ENCODE measurements at regions not wholly inside any gene's neighbourhood (a gene's known extent, or its start where the extent isn't known, plus 50 kb on each side); places are given as distances from the start of the nearest gene placed in this dataset.

DNA sequence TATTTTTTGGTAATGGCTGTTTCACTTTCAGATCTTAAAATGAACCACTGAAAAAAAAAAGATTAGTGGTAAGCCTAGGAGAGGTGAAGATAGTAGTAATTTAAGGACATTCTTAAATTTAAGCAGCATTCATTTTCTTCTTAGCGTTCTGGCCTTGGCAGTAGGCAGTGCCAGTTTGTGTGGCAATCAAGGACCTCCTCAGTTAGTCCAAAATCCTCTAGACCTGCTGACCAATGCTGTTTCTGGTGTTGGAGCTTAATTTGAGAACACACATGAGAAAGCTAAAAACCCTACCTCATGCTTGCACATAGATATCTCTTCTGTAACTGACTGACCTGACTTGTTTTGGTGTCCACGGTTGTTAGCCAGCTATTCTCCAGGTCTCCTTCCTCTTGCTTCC lies 219.8 kb upstream of the RGS6 start:
- Histone ChIP-seq H3K27ac (ENCODE audit: low read depth, low read length) (peak overlapping the region; percentile 94), H3K79me2 (ENCODE audit: control insufficient read depth, insufficient read depth, low read length, unreplicated experiment) (peaks cover 9% of the 10 kb centered on the region), H2AFZ (ENCODE audit: low read length, unreplicated experiment) (no peak overlapping the region), H3K4me1 (ENCODE audit: control insufficient read depth, insufficient read depth, low read length, unreplicated experiment) (peaks cover 61% of the 10 kb centered on the region), H3K36me3 (ENCODE audit: insufficient read depth, low read length) (peaks cover 7% of the 10 kb centered on the region; the same call in 1 of the 2 replicates), H3K27me3 (ENCODE audit: insufficient read depth, low read length) (no peaks in the 10 kb centered on the region), H3K4me3 (ENCODE audit: low read depth, low read length) (peak overlapping the region; percentile 40; the same call in 1 of the 2 replicates)

DNA sequence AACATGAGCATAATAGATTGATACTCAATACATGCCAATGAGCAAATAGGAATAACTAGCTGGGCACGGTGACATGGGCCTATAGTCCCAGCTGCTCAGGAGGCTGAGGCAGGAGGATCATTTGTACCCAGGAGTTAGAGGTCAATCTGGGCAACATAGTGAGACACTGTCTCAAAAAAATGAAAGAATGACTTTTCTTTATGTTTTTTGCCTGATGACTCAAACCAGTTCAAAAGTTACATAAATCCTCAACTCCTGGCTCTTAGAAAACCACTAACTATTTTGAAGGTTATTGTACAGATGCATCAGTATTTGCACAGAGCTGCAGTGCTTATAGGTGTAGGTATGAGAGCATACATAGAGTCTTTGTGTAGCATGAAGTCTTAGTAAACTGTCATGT lies 219.2 kb upstream of the RGS6 start:
- no peaks in the 10 kb centered on the region for H3K27me3 ChIP-seq (ENCODE audit: insufficient read depth, low read length)
- H3K4me3 ChIP-seq (ENCODE audit: low read depth, low read length) = peak overlapping the region; percentile 2; the same call in 1 of the 2 replicates
- peak overlapping the region; percentile 94 for H3K27ac ChIP-seq (ENCODE audit: low read depth, low read length)
- peaks cover 61% of the 10 kb centered on the region for H3K4me1 ChIP-seq (ENCODE audit: control insufficient read depth, insufficient read depth, low read length, unreplicated experiment)
- no peak overlapping the region for H2AFZ ChIP-seq (ENCODE audit: low read length, unreplicated experiment)
- H3K79me2 ChIP-seq (ENCODE audit: control insufficient read depth, insufficient read depth, low read length, unreplicated experiment) = peaks cover 9% of the 10 kb centered on the region
- peaks cover 7% of the 10 kb centered on the region; the same call in 1 of the 2 replicates for H3K36me3 ChIP-seq (ENCODE audit: insufficient read depth, low read length)

DNA sequence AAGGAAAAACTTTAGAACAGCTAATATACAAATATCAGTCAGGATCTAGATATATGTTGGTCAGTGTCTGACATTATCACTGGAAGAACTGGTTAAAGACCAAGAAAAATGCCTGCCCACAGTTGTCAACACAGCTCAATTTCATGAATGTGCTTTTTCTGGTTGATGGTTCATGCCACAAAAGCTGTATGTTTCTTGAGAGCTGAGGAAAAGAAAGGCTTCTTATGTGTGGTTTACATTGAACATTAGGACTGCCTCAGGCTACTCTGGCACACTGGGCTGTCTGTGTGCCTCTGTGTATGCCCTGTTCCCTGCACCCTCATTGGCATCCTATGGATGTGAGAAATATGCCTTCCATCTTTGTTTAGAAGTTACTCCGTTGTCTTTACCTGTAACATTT lies 218.8 kb upstream of the RGS6 start:
- Histone ChIP-seq H3K4me1 (ENCODE audit: control insufficient read depth, insufficient read depth, low read length, unreplicated experiment) (peaks cover 61% of the 10 kb centered on the region), H3K27me3 (ENCODE audit: insufficient read depth, low read length) (no peaks in the 10 kb centered on the region), H3K27ac (ENCODE audit: low read depth, low read length) (peak overlapping the region; percentile 94), H2AFZ (ENCODE audit: low read length, unreplicated experiment) (no peak overlapping the region), H3K79me2 (ENCODE audit: control insufficient read depth, insufficient read depth, low read length, unreplicated experiment) (peaks cover 9% of the 10 kb centered on the region), H3K4me3 (ENCODE audit: low read depth, low read length) (peak overlapping the region; percentile 2; the same call in 1 of the 2 replicates), H3K36me3 (ENCODE audit: insufficient read depth, low read length) (peaks cover 7% of the 10 kb centered on the region; the same call in 1 of the 2 replicates)

DNA sequence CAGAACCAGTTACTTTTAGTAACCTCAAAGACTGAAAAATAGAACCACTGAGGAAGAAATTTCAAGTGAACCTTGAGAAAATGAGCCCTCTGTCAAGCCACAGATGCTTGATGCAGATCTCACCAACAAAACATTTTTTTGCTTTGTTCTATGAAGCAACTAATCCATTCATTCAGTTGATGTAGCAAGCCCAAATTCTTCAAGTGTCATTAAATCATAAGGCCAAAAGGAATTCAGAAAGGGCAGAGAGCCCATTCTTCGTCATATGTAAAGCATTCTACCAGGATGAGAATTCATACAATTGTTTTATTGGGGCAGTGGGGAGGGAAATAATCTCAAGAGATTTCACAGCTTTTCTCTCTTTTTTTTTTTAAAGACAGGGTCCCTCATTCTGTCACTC lies 218.0 kb upstream of the RGS6 start:
- H3K27ac ChIP-seq (ENCODE audit: low read depth, low read length) = peak overlapping the region; percentile 94
- no peak overlapping the region; the same call in 1 of the 2 replicates for H3K4me3 ChIP-seq (ENCODE audit: low read depth, low read length)
- no peaks in the 10 kb centered on the region for H3K27me3 ChIP-seq (ENCODE audit: insufficient read depth, low read length)
- H3K4me1 ChIP-seq (ENCODE audit: control insufficient read depth, insufficient read depth, low read length, unreplicated experiment) = peaks cover 61% of the 10 kb centered on the region
- no peak overlapping the region for H2AFZ ChIP-seq (ENCODE audit: low read length, unreplicated experiment)
- H3K36me3 ChIP-seq (ENCODE audit: insufficient read depth, low read length) = peaks cover 6% of the 10 kb centered on the region; the same call in 1 of the 2 replicates
- H3K79me2 ChIP-seq (ENCODE audit: control insufficient read depth, insufficient read depth, low read length, unreplicated experiment) = peaks cover 9% of the 10 kb centered on the region

DNA sequence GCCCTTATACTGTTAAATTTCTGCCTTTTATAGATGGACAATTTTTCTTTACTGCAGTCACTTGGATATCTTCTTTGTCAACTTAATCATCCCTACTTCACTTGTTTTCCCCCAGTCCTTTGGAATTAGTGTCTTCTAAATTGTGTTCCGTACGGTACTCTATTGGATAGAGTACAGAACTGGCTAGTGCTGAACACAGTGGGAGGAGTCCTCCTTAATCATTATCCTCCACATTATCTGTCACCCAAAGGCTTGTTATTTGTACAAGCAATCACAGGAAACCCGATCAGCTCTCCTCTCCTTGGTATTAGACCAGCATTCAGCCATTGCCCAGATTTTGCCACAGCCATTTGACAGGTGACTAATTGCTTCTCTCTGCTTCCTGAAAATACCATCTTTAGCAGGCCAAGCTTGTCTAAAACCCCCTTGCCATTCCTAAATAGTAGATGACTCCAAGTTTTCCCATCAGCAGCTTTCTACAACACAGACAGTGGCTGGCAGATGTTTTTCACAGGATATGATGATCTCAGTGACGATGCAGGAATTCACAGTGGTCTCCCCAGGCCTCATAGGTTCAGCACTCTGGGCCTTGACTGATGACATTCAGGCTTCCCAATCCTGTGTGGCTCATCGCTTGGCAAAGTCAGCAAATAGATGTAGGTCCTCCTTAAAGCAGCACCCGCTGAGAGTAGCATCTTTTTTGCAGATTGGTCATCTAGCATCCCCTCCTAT lies 216.0 kb upstream of the RGS6 start:
- Histone ChIP-seq H3K27ac (ENCODE audit: low read depth, low read length) (peak overlapping the region; percentile 40), H3K4me3 (ENCODE audit: low read depth, low read length) (no peak overlapping the region), H2AFZ (ENCODE audit: low read length, unreplicated experiment) (no peak overlapping the region), H3K27me3 (ENCODE audit: insufficient read depth, low read length) (no peaks in the 10 kb centered on the region), H3K4me1 (ENCODE audit: control insufficient read depth, insufficient read depth, low read length, unreplicated experiment) (peaks cover 56% of the 10 kb centered on the region), H3K79me2 (ENCODE audit: control insufficient read depth, insufficient read depth, low read length, unreplicated experiment) (peaks cover 9% of the 10 kb centered on the region), H3K36me3 (ENCODE audit: insufficient read depth, low read length) (0 out of 2 replicates have a peak, but pooled peaks cover 3% of the 10 kb centered on the region)

DNA sequence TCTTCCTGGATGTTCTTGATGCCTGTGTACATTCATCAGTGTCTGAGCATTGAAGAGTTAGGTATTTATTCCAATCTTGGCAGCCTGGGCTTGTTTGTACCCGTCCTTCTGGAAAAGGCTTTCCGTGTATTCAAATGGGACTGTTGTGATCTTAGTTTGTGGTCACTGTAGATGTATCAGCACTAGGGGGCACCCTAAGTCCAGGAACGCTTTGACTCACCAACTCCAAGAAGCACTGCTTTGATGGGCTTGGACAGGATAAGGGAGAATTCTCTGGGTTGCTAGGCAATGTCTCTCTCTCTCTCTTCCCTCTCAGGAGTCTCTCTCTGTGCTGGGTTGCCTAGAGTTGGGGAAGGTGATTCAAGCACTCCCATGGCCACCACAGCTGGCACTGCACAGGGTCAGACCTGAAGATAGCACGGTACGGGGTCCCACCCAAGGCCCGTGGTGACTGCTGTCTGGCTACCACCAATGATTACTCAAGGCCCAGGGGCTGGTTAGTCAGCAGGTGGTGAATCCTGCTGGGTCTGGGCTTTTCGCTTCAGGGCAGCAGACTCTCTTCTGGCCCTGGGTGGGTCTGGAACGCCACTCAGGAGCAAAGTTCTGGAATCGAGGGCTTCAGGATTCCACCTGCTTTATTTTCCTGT lies 211.1 kb upstream of the RGS6 start:
- peaks cover 19% of the 10 kb centered on the region for H3K4me1 ChIP-seq (ENCODE audit: control insufficient read depth, insufficient read depth, low read length, unreplicated experiment)
- H3K27me3 ChIP-seq (ENCODE audit: insufficient read depth, low read length) = no peaks in the 10 kb centered on the region
- H3K79me2 ChIP-seq (ENCODE audit: control insufficient read depth, insufficient read depth, low read length, unreplicated experiment) = no peaks in the 10 kb centered on the region
- no peak overlapping the region for H2AFZ ChIP-seq (ENCODE audit: low read length, unreplicated experiment)
- H3K4me3 ChIP-seq (ENCODE audit: low read depth, low read length) = no peak overlapping the region
- no peaks in the 10 kb centered on the region; the same call in 1 of the 2 replicates for H3K36me3 ChIP-seq (ENCODE audit: insufficient read depth, low read length)
- no peak overlapping the region for H3K27ac ChIP-seq (ENCODE audit: low read depth, low read length)

DNA sequence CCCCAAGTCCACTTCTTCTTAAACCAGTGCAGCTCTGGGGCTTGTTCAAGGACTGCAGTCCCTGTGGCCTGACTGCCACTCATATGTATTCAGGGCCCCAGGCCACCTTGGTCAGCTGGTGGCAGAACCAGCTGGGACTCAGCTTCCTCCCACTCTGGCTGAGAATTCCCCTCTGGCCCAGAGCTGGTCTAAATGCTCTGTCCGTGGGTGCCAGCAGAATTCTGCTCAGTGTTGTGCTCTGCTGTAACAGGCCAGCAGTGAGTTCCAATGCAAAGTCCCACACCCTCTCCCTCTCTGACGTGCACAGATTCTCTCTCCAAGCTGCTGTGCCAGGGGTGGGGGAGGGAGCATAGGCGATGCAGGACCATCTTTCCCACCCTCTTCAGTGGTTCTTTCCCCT lies 210.4 kb upstream of the RGS6 start:
- Histone ChIP-seq H3K27me3 (ENCODE audit: insufficient read depth, low read length) (no peaks in the 10 kb centered on the region), H3K4me3 (ENCODE audit: low read depth, low read length) (no peak overlapping the region), H3K79me2 (ENCODE audit: control insufficient read depth, insufficient read depth, low read length, unreplicated experiment) (no peaks in the 10 kb centered on the region), H3K36me3 (ENCODE audit: insufficient read depth, low read length) (no peaks in the 10 kb centered on the region; the same call in 1 of the 2 replicates), H3K27ac (ENCODE audit: low read depth, low read length) (no peak overlapping the region), H3K4me1 (ENCODE audit: control insufficient read depth, insufficient read depth, low read length, unreplicated experiment) (peaks cover 19% of the 10 kb centered on the region), H2AFZ (ENCODE audit: low read length, unreplicated experiment) (no peak overlapping the region)

DNA sequence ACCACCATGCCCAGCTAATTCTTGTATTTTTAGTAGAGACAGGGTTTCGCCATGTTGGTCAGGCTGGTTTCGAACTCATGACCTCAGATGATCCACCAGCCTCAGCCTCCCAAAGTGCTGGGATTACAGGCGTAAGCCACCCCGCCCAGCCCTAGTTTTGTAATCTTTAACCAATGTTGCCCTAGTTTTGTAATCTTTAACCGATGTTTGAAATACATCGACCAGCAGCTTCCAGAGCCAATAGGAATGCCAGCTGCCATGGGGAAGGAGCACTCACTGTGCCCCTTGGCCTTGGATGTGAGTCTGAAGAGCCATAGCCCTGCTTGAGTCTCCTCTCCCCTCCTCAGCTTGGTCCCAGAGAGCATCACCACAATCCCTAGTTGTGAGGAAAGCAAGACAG lies 209.3 kb upstream of the RGS6 start:
- peaks cover 21% of the 10 kb centered on the region for H3K4me1 ChIP-seq (ENCODE audit: control insufficient read depth, insufficient read depth, low read length, unreplicated experiment)
- H3K79me2 ChIP-seq (ENCODE audit: control insufficient read depth, insufficient read depth, low read length, unreplicated experiment) = no peaks in the 10 kb centered on the region
- H3K36me3 ChIP-seq (ENCODE audit: insufficient read depth, low read length) = no peaks in the 10 kb centered on the region; the same call in 1 of the 2 replicates
- H3K4me3 ChIP-seq (ENCODE audit: low read depth, low read length) = no peak overlapping the region
- no peak overlapping the region for H3K27ac ChIP-seq (ENCODE audit: low read depth, low read length)
- H2AFZ ChIP-seq (ENCODE audit: low read length, unreplicated experiment) = no peak overlapping the region
- no peaks in the 10 kb centered on the region for H3K27me3 ChIP-seq (ENCODE audit: insufficient read depth, low read length)

DNA sequence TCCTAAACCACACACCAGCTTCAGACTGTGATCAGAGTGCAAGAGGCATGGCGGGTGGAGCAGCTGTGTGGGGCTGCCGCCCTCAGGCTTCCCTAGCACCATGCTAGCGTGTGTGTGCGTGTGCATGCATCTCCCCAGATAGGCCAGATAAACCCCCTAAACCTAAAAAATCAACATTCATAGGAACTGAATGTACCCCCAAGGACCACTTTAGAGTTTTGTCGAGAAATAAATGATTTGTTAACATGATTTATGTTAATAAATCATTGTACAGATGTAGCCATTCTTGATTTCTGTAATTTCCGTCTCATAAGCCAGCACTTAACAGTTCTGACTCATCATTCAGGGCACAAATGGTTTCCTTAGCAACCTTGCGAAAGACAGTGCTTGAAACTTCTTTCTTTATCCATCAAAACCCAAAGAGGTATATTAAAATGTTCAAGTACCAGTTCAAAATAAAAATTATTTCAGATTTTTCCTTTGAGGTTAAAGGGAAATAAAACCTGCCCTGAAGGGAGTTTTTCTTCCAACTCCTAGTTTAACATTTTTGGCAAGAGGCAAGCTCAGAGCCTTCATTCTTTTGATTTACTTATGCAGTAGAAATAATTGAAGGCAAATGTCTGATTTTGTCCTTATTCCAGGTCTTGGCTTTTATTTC lies 206.2 kb upstream of the RGS6 start:
- Histone ChIP-seq H2AFZ (ENCODE audit: low read length, unreplicated experiment) (no peak overlapping the region), H3K36me3 (ENCODE audit: insufficient read depth, low read length) (no peaks in the 10 kb centered on the region; the same call in 1 of the 2 replicates), H3K27me3 (ENCODE audit: insufficient read depth, low read length) (no peaks in the 10 kb centered on the region), H3K79me2 (ENCODE audit: control insufficient read depth, insufficient read depth, low read length, unreplicated experiment) (no peaks in the 10 kb centered on the region), H3K4me3 (ENCODE audit: low read depth, low read length) (no peak overlapping the region), H3K27ac (ENCODE audit: low read depth, low read length) (peak overlapping the region; percentile 73), H3K4me1 (ENCODE audit: control insufficient read depth, insufficient read depth, low read length, unreplicated experiment) (peaks cover 21% of the 10 kb centered on the region)

DNA sequence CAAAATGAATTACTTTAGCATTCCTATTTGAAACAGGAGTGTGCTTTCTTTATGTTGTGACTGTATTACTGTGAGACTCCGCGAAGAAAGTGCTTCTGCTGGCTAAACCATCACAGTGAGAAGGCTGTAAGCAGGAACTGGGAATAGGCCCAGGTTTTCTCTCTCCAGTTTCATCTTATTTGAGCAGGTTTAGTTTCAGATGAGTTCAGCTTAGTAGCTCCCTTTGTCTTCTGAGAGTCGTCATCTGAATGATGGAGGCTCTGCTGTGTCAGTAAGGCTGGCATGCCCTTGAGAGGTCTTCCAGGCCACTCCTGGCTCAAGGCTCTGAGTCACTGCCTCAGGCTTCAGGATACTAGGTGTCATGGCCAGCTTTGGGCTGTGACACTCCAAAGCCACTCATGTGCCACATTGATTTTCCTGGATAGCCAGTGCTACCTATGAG lies 205.6 kb upstream of the RGS6 start:
- no peak overlapping the region for H2AFZ ChIP-seq (ENCODE audit: low read length, unreplicated experiment)

More for the DNA sequence above, 205.6 kb upstream of the RGS6 start:
- H3K27ac ChIP-seq (ENCODE audit: low read depth, low read length) = peak overlapping the region; percentile 73
- no peak overlapping the region for H3K4me3 ChIP-seq (ENCODE audit: low read depth, low read length)
- peaks cover 18% of the 10 kb centered on the region for H3K4me1 ChIP-seq (ENCODE audit: control insufficient read depth, insufficient read depth, low read length, unreplicated experiment)
- no peaks in the 10 kb centered on the region for H3K27me3 ChIP-seq (ENCODE audit: insufficient read depth, low read length)
- no peaks in the 10 kb centered on the region for H3K79me2 ChIP-seq (ENCODE audit: control insufficient read depth, insufficient read depth, low read length, unreplicated experiment)
- H3K36me3 ChIP-seq (ENCODE audit: insufficient read depth, low read length) = no peaks in the 10 kb centered on the region; the same call in 1 of the 2 replicates

Data from ACC112 (cell line).